ENCODE measurements at regions not wholly inside any gene's neighbourhood (a gene's known extent, or its start where the extent isn't known, plus 50 kb on each side); places are given as distances from the start of the nearest gene placed in this dataset.
"Not testable (repeated sequence)": the region's sequence is repeated elsewhere in the genome, so short reads cannot be mapped to it uniquely, and the experiment has no call there.

GRCh38 chr6:145564553-145564952 is 170.8 kb downstream of the EPM2A start:
- Mint-ChIP-seq H3K4me3 (ENCODE audit: unreplicated experiment) (no peak overlapping the region), H3K27me3 (ENCODE audit: unreplicated experiment) (no peaks in the 10 kb centered on the region), H3K36me3 (ENCODE audit: unreplicated experiment) (no peaks in the 10 kb centered on the region), H3K4me1 (ENCODE audit: low read depth, unreplicated experiment) (no peaks in the 10 kb centered on the region), H3K27ac (ENCODE audit: unreplicated experiment) (no peak overlapping the region), H3K9me3 (ENCODE audit: unreplicated experiment) (no peaks in the 10 kb centered on the region)
- DNase-seq, result no peak
- no peak for TF ChIP-seq CTCF (IDR thresholded peaks at IDR 0.05; ENCODE audit: partially characterized antibody, unreplicated experiment)

GRCh38 chr6:145567684-145568252 is 167.6 kb downstream of the EPM2A start:
- H3K4me1 Mint-ChIP-seq (ENCODE audit: low read depth, unreplicated experiment), result no peaks in the 10 kb centered on the region
- H3K9me3 Mint-ChIP-seq (ENCODE audit: unreplicated experiment), result no peaks in the 10 kb centered on the region
- no peak for TF ChIP-seq CTCF (IDR thresholded peaks at IDR 0.05; ENCODE audit: partially characterized antibody, unreplicated experiment)
- H3K4me3 Mint-ChIP-seq (ENCODE audit: unreplicated experiment), result no peak overlapping the region
- no peaks in the 10 kb centered on the region for H3K36me3 Mint-ChIP-seq (ENCODE audit: unreplicated experiment)
- no peaks in the 10 kb centered on the region for H3K27me3 Mint-ChIP-seq (ENCODE audit: unreplicated experiment)
- H3K27ac Mint-ChIP-seq (ENCODE audit: unreplicated experiment), result no peak overlapping the region
- DNase-seq, result no peak

- H3K27ac Mint-ChIP-seq (ENCODE audit: unreplicated experiment), result no peak overlapping the region
- no peaks in the 10 kb centered on the region for H3K36me3 Mint-ChIP-seq (ENCODE audit: unreplicated experiment)
- no peaks in the 10 kb centered on the region for H3K4me1 Mint-ChIP-seq (ENCODE audit: low read depth, unreplicated experiment)
- no peak overlapping the region for H3K4me3 Mint-ChIP-seq (ENCODE audit: unreplicated experiment)
- H3K27me3 Mint-ChIP-seq (ENCODE audit: unreplicated experiment), result no peaks in the 10 kb centered on the region
- TF ChIP-seq CTCF (IDR thresholded peaks at IDR 0.05; ENCODE audit: partially characterized antibody, unreplicated experiment), result no peak
- no peaks in the 10 kb centered on the region for H3K9me3 Mint-ChIP-seq (ENCODE audit: unreplicated experiment)
- no peak for DNase-seq
Measured at GRCh38 chr6:145569140-145569539, 166.2 kb downstream of the EPM2A start.

- H3K27ac Mint-ChIP-seq (ENCODE audit: unreplicated experiment); H3K4me1 Mint-ChIP-seq (ENCODE audit: low read depth, unreplicated experiment); H3K27me3 Mint-ChIP-seq (ENCODE audit: unreplicated experiment); H3K9me3 Mint-ChIP-seq (ENCODE audit: unreplicated experiment); DNase-seq; H3K4me3 Mint-ChIP-seq (ENCODE audit: unreplicated experiment); H3K36me3 Mint-ChIP-seq (ENCODE audit: unreplicated experiment): not testable (repeated sequence)
Measured at GRCh38 chr6:145570336-145570735, 165.0 kb downstream of the EPM2A start.

- H3K27me3 Mint-ChIP-seq (ENCODE audit: unreplicated experiment); H3K27ac Mint-ChIP-seq (ENCODE audit: unreplicated experiment); H3K9me3 Mint-ChIP-seq (ENCODE audit: unreplicated experiment); H3K36me3 Mint-ChIP-seq (ENCODE audit: unreplicated experiment); H3K4me3 Mint-ChIP-seq (ENCODE audit: unreplicated experiment); H3K4me1 Mint-ChIP-seq (ENCODE audit: low read depth, unreplicated experiment); DNase-seq: not testable (repeated sequence)
Measured at GRCh38 chr6:145574269-145574668, 161.1 kb downstream of the EPM2A start.
